ENCODE measurements at regions not wholly inside any gene's neighbourhood (a gene's known extent, or its start where the extent isn't known, plus 50 kb on each side); places are given as distances from the start of the nearest gene placed in this dataset.

DNA sequence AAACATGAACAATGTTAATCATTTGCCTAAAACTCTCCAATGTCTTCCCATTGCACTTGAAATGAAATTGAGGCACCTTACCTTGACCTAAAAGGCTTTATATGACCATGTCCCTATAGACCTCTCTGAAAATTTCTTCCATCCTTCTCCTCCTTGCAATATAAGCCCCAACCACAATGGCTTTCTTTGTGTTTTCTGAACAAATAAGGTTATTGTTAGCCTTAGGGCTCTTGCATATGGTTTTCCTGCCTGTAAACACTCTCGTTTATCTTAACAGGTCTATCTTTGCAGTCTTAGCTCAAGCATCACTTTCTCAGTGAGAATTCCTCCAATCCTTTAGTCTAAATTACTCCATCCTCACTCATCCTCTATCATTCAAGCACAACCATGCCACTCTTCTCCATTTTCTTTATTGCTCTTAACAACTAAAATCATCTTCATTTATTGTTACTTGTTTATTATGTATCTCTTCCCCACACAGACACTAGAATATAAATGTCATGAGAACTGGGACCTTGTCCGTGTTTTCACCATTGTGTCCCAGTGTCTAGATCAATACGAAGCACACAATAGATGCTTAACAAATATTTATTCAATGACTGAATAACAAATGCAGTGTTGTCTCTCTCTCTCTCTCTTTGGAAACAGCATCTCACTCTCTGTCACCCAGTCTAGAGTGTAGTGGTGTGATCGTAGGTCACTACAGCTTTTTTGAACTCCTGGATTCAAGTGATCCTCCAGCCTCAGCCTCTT, 129.3 kb downstream of the RDH14 start:
- in situ Hi-C loops (cut with HindIII; ENCODE audit: low sequenced_read_pairs) = no loop called here

DNA sequence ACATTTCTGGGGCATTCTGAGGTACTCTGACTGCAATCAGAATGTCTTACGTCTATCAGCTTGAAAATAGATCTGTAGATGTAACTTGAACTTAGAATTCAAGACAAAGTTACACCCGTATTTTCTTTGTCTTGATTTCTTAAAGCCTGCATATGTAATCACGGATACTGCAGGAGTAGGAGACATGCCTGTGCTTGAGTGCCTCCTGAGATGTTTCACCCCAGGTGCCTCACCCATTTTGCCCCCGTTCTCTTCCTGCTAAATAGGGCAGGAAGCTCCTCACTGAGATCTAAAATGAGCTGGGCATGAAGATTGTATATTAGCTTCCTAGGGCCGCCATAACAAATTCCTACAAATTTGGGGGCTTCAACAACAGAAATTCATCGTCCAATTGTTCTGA, 131.9 kb downstream of the RDH14 start:
- in situ Hi-C loops (cut with HindIII; ENCODE audit: low sequenced_read_pairs) = no loop called here

DNA sequence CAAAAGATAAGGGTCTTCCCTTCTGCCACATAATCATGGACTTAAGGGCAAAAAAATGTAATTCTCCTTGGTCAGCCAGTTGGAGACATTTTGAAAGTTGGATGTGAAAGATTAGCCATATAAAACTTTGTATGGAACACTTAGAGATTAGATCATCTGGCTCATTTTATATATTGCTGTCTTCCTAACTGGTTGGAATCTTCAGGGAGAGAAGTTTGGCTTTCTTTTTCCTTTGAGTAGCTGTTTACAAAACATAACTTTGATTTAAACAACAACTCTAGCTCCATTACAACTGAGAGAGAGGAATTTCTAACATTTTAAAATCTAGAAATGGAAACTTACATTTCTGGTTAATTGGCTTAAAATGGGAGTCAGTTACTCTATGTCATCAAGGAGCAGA, 132.7 kb downstream of the RDH14 start:
- in situ Hi-C loops (cut with HindIII; ENCODE audit: low sequenced_read_pairs) = no loop called here

DNA sequence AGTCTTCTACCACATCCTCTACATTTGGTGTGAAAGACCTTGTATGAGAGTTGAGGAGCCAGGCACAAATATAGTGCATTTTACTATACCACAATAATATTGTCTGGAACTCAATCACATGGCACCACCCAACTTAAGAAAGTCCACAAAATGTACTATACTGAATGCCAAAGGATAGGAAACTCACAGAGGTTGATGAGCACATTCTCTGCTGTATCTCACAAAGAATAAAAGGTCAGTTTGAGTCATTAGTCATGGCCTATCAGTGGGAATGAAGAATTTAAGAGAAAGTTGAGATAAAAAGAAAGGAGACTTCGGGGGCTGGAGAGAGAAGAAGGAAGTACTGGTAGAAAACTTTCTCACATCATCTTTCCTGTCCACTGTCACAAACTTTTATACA, 134.3 kb downstream of the RDH14 start:
- in situ Hi-C loops (cut with HindIII; ENCODE audit: low sequenced_read_pairs) = no loop called here

DNA sequence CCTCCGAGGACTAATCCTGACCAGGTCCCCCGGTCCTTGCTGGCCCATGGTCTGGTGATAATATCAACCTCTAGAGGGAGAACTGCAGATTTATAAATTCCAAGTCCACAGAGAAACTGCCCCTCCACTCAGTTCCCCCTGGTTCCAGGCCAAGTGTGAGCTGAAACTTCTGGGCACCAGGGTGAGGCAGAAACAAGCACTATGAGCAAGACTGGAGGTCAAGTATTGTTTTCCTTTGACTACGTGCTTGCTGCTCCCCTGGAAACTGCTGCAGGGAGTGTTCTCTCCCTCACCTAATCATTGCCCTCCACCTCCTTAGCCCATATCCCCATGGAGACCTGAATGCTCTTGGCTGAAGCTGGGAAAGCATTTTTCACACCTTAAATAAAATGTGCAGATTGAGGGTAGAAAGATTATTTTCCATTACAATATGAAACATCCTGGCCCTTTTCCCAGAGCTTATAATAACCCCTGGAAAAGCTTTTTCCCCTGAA, 135.2 kb downstream of the RDH14 start:
- in situ Hi-C loops (cut with HindIII; ENCODE audit: low sequenced_read_pairs) = no loop called here

DNA sequence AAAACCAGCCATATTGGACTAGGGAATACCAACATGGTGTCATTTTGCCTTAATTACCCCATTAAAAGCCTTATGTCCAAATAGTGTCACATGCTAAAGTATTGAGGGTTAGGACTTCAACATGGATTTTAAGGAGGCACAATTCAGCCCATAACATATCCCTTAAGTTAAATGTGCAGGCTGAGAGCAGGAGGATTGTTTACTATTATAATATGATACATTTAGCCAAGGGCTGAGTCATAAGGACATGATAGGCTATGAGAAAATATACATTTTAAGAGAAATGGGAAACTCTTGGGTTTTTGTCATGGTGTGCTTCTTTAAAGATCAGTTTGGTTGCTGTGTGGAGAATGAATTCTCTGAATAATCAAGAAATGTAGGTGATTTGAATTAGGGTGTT, 136.8 kb downstream of the RDH14 start:
- in situ Hi-C loops (cut with HindIII; ENCODE audit: low sequenced_read_pairs) = loop anchor here (25.0 kb wide), 1 partner anchor 89 kb away; no protein-coding TSS in a partner anchor

DNA sequence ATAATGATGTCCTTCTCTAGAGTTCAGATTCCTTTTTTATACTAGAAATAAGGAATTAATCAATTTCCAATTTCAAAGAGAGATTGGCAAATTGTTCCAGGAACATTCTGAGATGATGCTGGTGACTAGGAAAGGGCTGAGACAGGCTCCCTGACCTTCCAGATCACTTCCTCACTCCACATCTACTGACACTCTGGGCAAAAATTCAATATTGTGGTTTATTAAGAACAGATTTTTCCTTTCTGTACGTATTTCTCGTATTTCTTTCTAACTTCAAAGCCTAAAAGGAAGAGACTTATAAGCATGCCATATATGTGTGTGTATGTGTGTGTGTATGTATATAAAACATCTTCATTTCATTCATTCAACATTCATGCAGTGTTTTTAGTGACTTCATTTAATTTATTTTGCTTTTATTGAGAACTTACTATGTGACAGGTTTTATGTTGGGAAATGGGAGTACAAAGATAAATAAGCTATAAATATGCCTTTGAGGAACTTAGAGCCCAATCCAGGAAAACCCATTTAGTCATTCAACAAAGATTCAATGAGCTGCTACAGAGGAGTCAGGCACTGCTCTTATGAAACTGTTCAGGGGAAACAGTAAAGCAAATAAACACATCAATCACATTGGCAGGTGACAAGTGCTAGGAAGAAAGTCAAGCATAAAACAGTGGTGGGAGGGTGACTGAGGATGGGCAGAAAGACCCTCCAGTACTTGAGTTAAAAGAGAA, 137.9 kb downstream of the RDH14 start:
- in situ Hi-C loops (cut with HindIII; ENCODE audit: low sequenced_read_pairs) = loop anchor here (25.0 kb wide), 1 partner anchor 90 kb away; no protein-coding TSS in a partner anchor

DNA sequence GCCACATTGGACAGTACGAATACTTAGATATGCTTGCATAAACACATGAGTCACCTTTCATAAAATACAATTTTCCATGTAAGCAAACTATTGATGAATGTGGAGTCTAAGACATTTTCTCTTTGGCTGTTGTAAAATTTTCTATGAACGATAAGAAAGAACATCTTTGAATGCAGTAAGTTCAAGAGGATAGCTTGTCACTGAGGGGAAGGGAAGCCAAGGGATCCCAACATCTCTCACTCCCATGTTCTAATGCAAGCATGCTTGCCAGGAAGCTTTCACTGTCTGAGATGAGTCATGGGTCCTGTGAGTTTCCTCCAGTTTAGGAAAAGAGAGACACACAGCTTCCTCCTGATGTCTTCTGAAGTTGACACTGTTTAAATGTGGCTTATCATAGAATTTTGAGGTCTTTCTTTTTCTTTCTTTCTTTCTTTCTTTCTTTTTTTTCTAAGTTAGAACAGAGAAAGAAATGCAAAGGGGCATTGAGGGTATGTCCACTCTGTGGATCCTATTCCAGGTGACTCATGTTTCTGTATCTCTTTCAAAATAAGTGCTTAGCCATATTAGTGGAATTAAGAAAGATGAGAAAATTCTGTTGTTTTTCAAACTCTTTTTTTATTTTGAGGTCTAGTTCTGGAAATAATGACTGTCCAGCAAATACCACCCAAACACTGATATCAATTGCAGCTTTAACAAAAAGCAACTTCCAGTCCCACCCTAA, 146.6 kb downstream of the RDH14 start:
- in situ Hi-C loops (cut with HindIII; ENCODE audit: low sequenced_read_pairs) = loop anchor here (25.0 kb wide), 1 partner anchor 98 kb away; no protein-coding TSS in a partner anchor

DNA sequence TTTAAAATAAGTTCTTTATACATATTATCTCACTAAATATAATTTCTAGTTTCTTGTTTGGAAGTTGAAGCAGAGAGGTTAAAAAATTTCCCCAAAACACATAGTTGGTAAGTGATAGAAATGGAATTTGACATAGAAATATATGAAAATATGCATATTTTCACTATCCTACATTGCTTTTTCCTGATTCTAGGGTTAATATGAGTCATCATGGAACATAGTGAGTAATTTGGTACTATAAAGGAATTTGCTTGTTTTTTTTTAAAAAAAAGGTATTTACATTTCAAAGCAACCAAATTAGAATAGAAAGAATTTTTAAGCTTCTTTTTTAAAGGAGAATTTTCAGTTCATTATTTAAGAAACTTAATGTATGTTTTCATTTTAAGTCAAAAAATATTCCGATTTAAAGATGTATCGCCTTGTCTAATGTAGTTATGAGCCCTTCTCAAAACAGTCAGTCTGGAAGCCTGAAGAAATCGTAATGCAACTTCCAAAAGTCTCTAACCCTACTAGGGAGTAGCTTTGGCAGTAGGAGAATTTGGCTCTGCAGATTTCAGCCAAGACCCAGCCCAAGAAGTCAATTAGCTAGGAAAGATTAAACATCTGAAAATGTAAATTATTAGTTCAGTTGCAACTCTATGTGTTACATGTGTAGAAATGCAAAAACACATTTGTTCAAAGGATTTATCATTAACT, 147.3 kb downstream of the RDH14 start:
- in situ Hi-C loops (cut with HindIII; ENCODE audit: low sequenced_read_pairs) = loop anchor here (25.0 kb wide), 1 partner anchor 99 kb away; no protein-coding TSS in a partner anchor

DNA sequence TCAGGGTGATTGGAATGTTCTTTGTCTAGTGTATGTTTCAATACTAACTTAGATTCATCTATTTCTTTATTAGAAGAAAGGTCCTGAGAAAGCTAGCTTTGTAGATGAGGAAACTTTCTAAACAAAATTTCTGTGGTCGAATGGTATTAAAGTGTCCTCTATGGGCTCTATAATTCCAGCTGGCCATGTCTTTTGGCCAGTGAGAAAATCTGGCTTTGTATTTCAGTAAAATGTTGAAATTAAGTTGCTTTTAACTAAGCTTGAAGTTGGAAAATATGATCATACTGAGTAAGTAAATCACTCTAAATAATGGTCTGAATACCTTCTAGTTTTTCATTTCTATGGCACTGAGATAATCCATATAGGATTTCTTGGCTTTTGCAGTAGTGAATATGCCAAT, 148.8 kb downstream of the RDH14 start:
- in situ Hi-C loops (cut with HindIII; ENCODE audit: low sequenced_read_pairs) = loop anchor here (25.0 kb wide), 1 partner anchor 101 kb away; no protein-coding TSS in a partner anchor

DNA sequence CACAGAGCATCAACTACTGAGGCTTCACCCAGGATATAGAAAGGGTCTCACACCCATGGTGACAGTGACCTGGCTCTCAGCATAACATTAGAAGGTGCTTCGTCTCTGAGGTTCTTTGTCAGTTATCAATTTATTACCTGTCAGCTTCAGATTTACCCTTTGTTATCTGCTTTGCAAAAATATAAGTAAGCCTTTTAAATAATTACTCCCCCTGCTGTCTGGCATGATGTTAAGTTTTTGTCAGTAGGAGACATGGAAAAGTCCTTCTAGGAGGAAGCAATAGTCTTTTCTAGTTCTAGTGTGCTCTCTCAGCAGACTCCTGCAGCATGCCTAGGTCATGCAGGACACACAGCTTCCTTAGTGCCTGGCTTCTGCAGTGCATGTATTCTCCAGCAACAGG, 149.9 kb downstream of the RDH14 start:
- in situ Hi-C loops (cut with HindIII; ENCODE audit: low sequenced_read_pairs) = loop anchor here (25.0 kb wide), 1 partner anchor 102 kb away; no protein-coding TSS in a partner anchor

DNA sequence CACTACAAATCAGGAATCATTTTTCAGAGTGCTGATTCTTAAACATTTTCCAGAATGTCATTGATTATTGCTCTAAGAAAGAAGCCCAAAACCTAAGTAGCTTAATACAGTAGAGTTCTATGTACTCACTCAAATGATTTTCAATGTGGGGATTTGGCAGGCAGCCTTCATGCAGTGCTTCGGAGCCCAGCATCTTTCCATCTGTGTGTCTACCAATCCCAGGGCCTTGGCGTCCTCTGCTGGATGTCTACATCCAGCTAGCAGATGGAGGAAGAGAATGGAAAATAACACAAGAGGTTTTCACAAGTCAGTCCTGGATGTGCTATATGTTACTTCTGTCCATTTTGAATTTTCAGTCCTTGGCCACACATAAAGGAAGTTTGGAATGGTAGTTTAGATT, 151.8 kb downstream of the RDH14 start:
- in situ Hi-C loops (cut with HindIII; ENCODE audit: low sequenced_read_pairs) = loop anchor here (25.0 kb wide), 1 partner anchor 104 kb away; no protein-coding TSS in a partner anchor

DNA sequence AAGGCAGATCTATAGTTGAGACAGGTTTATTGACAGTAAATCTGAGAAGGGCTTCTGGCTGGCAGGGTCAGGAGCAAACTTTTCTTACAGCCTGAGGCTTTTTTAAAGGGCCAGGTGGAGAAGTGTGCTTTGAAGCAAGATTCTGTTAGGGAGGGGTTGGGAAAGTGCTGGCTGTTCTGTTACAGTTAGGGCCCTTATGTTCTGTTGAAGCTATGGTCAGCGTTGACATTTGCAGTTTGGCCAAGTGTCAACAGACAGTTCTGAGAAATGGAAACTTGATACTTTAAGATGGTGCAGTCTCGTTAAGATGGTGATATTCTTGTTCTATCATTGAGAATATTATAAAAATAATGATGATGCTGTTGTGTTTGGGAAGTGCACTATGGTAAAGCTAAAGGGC, 154.2 kb downstream of the RDH14 start:
- in situ Hi-C loops (cut with HindIII; ENCODE audit: low sequenced_read_pairs) = loop anchor here (25.0 kb wide), 1 partner anchor 106 kb away; no protein-coding TSS in a partner anchor

DNA sequence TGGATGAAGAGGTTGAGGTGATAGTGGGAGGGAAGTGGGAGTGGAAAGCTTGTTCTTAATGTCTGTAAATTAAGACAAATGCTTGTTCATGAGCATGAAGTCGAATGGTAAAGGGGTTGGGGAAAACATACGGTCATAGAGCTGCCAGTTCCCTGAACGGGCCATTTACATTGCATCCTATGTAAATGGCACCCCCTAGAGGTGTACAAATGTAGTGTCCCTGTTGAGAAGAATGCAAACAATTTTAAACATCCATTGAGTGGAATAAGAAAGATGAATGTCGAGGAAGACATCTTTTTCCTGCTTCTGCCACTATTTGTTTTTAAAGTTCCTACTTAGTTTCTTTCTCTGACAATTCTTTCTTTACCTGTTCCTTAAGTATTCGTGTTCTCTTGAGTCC, 155.7 kb downstream of the RDH14 start:
- in situ Hi-C loops (cut with HindIII; ENCODE audit: low sequenced_read_pairs) = loop anchor here (25.0 kb wide), 1 partner anchor 108 kb away; no protein-coding TSS in a partner anchor

DNA sequence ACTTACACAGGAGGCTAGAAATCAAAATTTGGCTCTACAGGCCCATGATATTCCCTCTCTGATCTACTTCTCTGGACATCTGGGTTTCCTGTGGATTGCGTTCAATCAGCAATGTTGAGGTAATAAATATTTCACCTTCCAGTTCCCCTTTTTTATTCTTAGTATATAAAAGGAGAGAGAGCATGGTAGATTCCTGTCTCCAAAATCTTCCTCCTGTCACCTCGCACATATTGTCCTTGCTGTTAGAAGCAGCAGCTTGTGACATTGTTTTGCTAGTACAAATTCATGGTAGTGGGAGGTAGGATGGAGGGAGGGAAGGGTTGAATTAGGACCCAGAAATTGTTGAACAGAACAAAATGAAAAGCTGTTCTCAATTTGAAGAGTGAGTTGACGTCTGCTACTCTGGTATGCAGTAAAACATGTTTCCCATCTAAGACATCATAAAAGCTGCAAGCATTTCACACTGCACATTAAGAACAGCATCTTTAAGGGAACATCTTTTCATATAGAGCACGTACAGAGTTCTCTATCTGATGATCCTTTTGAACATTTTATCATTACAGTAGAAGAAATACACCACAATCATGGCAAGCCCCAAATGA, 156.4 kb downstream of the RDH14 start:
- in situ Hi-C loops (cut with HindIII; ENCODE audit: low sequenced_read_pairs) = loop anchor here (25.0 kb wide), 1 partner anchor 108 kb away; no protein-coding TSS in a partner anchor

DNA sequence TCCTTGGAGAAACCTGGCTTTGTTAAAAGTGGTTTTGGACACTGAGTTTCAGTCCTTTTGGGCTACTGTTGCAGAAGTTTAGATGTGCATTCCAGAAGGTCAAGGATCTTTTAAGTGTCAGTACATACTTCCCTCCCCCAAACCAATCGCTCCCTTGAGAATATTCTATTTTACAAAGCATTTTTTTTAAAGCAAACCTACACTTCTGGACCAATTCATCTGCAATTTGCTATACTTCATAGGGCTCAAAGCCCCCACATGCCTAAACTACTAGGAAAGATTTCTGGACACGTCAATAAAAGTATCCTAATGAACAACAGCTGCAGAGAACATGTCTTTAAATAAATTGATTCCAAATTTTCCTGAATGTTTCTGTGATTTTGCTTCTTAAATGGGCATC, 157.6 kb downstream of the RDH14 start:
- in situ Hi-C loops (cut with HindIII; ENCODE audit: low sequenced_read_pairs) = loop anchor here (25.0 kb wide), 1 partner anchor 109 kb away; no protein-coding TSS in a partner anchor

DNA sequence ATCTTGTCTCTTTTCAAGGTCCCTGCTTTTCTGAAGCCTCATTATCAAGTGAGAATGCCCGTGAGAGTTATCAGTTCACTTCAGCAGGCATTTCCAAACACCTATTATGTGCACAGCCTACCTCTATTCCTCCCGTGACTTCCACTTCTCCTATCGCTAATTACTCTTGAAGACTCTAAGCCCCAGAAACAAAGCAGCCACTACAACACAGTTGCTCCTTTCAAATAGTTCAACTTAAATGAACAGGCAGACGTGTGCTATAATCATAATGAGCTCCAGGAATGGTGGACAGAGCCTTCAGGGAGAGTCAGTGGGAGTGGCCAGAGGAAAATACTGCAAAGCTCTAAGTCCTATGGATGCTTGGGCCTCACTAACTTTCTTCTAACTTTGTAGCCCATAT, 159.0 kb downstream of the RDH14 start:
- in situ Hi-C loops (cut with HindIII; ENCODE audit: low sequenced_read_pairs) = loop anchor here (25.0 kb wide), 1 partner anchor 111 kb away; no protein-coding TSS in a partner anchor

DNA sequence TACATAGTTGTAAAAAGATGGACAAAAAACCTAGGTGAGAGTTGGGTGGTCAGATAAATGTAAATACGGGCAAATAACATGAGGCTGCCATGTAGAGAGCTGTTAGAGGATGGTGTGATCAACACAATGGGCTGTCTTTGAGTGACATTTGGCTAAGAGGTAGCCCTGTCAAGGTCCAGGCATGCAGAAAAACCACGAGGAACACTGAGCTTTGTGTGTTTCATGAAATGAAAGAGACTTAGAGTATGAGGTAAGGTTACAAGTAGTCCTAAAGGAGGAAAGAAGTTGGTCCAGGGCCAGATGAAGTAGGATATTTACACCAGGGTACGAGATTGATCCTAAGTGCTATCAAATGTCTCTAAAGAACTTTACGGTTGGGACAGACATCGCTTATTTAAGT, 160.9 kb downstream of the RDH14 start:
- in situ Hi-C loops (cut with HindIII; ENCODE audit: low sequenced_read_pairs) = no loop called here

DNA sequence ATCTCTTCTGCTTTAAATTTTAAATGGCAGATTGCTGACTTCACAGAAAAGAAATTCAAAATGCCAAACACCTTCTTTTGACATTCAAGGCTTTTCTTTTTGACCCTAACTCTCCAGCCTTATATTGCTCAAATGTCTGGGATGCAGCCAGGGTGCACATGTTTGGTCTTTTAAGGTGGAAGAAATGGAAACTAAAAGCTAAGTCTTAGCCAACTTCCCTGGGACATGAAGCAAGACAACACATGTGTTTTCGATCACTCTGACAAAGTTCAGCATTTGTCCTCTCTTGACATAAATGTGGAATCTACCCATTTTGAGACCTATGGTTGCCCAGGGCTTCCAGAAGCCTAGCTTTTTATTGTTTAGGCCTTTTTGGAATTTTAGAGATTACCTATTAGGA, 161.6 kb downstream of the RDH14 start:
- in situ Hi-C loops (cut with HindIII; ENCODE audit: low sequenced_read_pairs) = no loop called here

Measured in DLD1 (cell line).